Fibroblast of lung (primary cell): ENCODE measurements at regions not wholly inside any gene's neighbourhood (a gene's known extent, or its start where the extent isn't known, plus 50 kb on each side); places are given as distances from the start of the nearest gene placed in this dataset.

Experiments
- DNase-seq, 2 donors: peaks; one replicate each; pipeline versions ENCODE4 v3.0.0 to v3.0.0-alpha.2; 2010; ENCODE audit warnings: low read depth in 2 of 2
- H2AFZ ChIP-seq: 2 replicates; pipeline ENCODE4 v1.5.1; 2012; ENCODE audit warnings: low read length, control low read depth, inconsistent platforms
- H3K27ac ChIP-seq: 2 replicates; pipeline ENCODE4 v1.5.1; 2011; ENCODE audit warnings: low read length, control low read depth; ENCODE audit not compliant: insufficient read depth
- H3K27me3 ChIP-seq: 2 replicates; pipeline ENCODE4 v1.5.1; 2011; ENCODE audit warnings: mild to moderate bottlenecking, low read length; ENCODE audit not compliant: control insufficient read depth, insufficient read depth
- H3K36me3 ChIP-seq: 2 replicates; pipeline ENCODE4 v1.5.1; 2011; ENCODE audit warnings: low read length; ENCODE audit not compliant: control insufficient read depth, insufficient read depth
- H3K4me1 ChIP-seq: 2 replicates; pipeline ENCODE4 v1.5.1; 2011; ENCODE audit warnings: low read length; ENCODE audit not compliant: control insufficient read depth, insufficient read depth; ENCODE audit errors: extremely low read depth
- H3K4me2 ChIP-seq: 2 replicates; pipeline ENCODE4 v1.5.1; 2011; ENCODE audit warnings: low read length, control low read depth; ENCODE audit not compliant: insufficient read depth; ENCODE audit errors: extremely low read depth
- H3K4me3 ChIP-seq, 4 experiments: fragments of 200-600 bp in 1 of 4; sonication (generic) in 1 of 4; replicated peaks in 1 of 4; 2 replicates each; pipeline ENCODE4 v1.5.1; 2011 to 2016; ENCODE audit warnings: low read length in 4 of 4, low read depth in 3 of 4, mild to moderate bottlenecking in 3 of 4, control low read depth in 2 of 4, inconsistent platforms in 1 of 4, mixed read lengths in 1 of 4; ENCODE audit not compliant: insufficient read depth in 1 of 4; ENCODE audit errors: control extremely low read depth in 1 of 4
- H3K79me2 ChIP-seq: 2 replicates; pipeline ENCODE4 v1.5.1; 2012; ENCODE audit warnings: mild to moderate bottlenecking, low read length, inconsistent platforms; ENCODE audit not compliant: control insufficient read depth, insufficient read depth
- H3K9ac ChIP-seq: 2 replicates; pipeline ENCODE4 v1.5.1; 2011; ENCODE audit warnings: mild to moderate bottlenecking, low read length, control low read depth; ENCODE audit not compliant: insufficient read depth
- H3K9me3 ChIP-seq: 2 replicates; pipeline ENCODE4 v1.5.1; 2012; ENCODE audit warnings: low read depth, low read length; ENCODE audit not compliant: control insufficient read depth, insufficient read depth
- H4K20me1 ChIP-seq: 2 replicates; pipeline ENCODE4 v1.5.1; 2011; ENCODE audit warnings: low read length; ENCODE audit not compliant: control insufficient read depth, insufficient read depth; ENCODE audit errors: extremely low read depth
- CTCF ChIP-seq, 2 donors: IDR thresholded peaks in 1 of 2; conservative IDR thresholded peaks in 1 of 2; 1 replicate in 1 of 2; 2 replicates in 1 of 2; pipeline ENCODE4 v1.5.1; 2011 to 2012; ENCODE audit warnings: low read length in 2 of 2, control low read depth in 1 of 2, inconsistent platforms in 1 of 2, low read depth in 1 of 2, mild to moderate bottlenecking in 1 of 2
- EZH2 ChIP-seq: IDR thresholded peaks from 2 replicates; pipeline ENCODE4 v1.5.1; 2012; ENCODE audit warnings: low read length, control low read depth, mild to moderate bottlenecking; ENCODE audit errors: missing control alignments

- no peak overlapping the region for H3K4me3 ChIP-seq
- no peaks in the 10 kb centered on the region for H3K4me1 ChIP-seq
- no peaks in the 10 kb centered on the region for H4K20me1 ChIP-seq
- no peaks in the 10 kb centered on the region for H3K36me3 ChIP-seq
- H3K27me3 ChIP-seq = no peaks in the 10 kb centered on the region
- no peaks in the 10 kb centered on the region for H3K79me2 ChIP-seq
- no peak overlapping the region for H3K9ac ChIP-seq
- H3K9me3 ChIP-seq = no peaks in the 10 kb centered on the region
- H3K27ac ChIP-seq = no peak overlapping the region
- no peak overlapping the region for H3K4me2 ChIP-seq
- no peak overlapping the region for H2AFZ ChIP-seq
- TF ChIP-seq CTCF (conservative IDR thresholded peaks at IDR 0.05 in 1 of 2, IDR thresholded peaks at IDR 0.05 in 1 of 2; ENCODE audit: low read depth in 1 of 2, low read length in 2 of 2) (no peak), EZH2 (no peak)
- DNase-seq = no peak
These were observed 166.6 kb downstream of the BRD1 start for GRCh38 chr22:49660794-49661781.

GRCh38 chr22:49660321-49660720 lies 167.4 kb downstream of the BRD1 start:
- no peak overlapping the region for H3K27ac ChIP-seq
- H3K4me1 ChIP-seq = no peaks in the 10 kb centered on the region
- H3K36me3 ChIP-seq = no peaks in the 10 kb centered on the region
- H2AFZ ChIP-seq = no peak overlapping the region
- TF ChIP-seq EZH2 (no peak), CTCF (conservative IDR thresholded peaks at IDR 0.05 in 1 of 2, IDR thresholded peaks at IDR 0.05 in 1 of 2; ENCODE audit: low read depth in 1 of 2, low read length in 2 of 2) (no peak)
- no peaks in the 10 kb centered on the region for H3K27me3 ChIP-seq
- H4K20me1 ChIP-seq = no peaks in the 10 kb centered on the region
- H3K9ac ChIP-seq = no peak overlapping the region
- no peak for DNase-seq
- no peaks in the 10 kb centered on the region for H3K9me3 ChIP-seq
- no peak overlapping the region for H3K4me2 ChIP-seq
- H3K79me2 ChIP-seq = no peaks in the 10 kb centered on the region
- no peak overlapping the region for H3K4me3 ChIP-seq

- DNase-seq = no peak
- H3K27me3 ChIP-seq = no peaks in the 10 kb centered on the region
- H3K9me3 ChIP-seq = no peaks in the 10 kb centered on the region
- H3K4me1 ChIP-seq = no peaks in the 10 kb centered on the region
- no peaks in the 10 kb centered on the region for H4K20me1 ChIP-seq
- no peak for TF ChIP-seq EZH2
- TF ChIP-seq CTCF (conservative IDR thresholded peaks at IDR 0.05 in 1 of 2, IDR thresholded peaks at IDR 0.05 in 1 of 2; ENCODE audit: low read depth in 1 of 2, low read length in 2 of 2) = no peak
- no peak overlapping the region for H3K4me3 ChIP-seq
- H3K27ac ChIP-seq = no peak overlapping the region
- no peak overlapping the region for H3K4me2 ChIP-seq
- no peaks in the 10 kb centered on the region for H3K79me2 ChIP-seq
- H3K9ac ChIP-seq = no peak overlapping the region
- no peaks in the 10 kb centered on the region for H3K36me3 ChIP-seq
- H2AFZ ChIP-seq = no peak overlapping the region
These were observed 167.8 kb downstream of the BRD1 start for GRCh38 chr22:49659924-49660315.
